GM12891 (cell line): ENCODE measurements at regions not wholly inside any gene's neighbourhood (a gene's known extent, or its start where the extent isn't known, plus 50 kb on each side); places are given as distances from the start of the nearest gene placed in this dataset.

Experiments used
- DNase-seq: peaks from one replicate; pipeline ENCODE4 v3.0.0; 2011; ENCODE audit warnings: low spot score; ENCODE audit not compliant: insufficient read length
- FAIRE-seq: peaks from 2 replicates; lab custom pipeline; 2011; peaks lifted over from hg19 to GRCh38; lab: Jason Lieb, UNC
- PAX5 ChIP-seq: IDR thresholded peaks from 2 replicates; pipeline ENCODE4 v1.6.1; 2011; ENCODE audit warnings: low read length, moderate library complexity, mild to moderate bottlenecking; ENCODE audit not compliant: insufficient read depth, severe bottlenecking
- POLR2A ChIP-seq: IDR thresholded peaks from 2 replicates; pipeline ENCODE4 v1.6.1; 2011; ENCODE audit warnings: low read depth, low read length, control low read depth
- POLR2AphosphoS5 ChIP-seq: IDR thresholded peaks from 2 replicates; pipeline ENCODE4 v1.6.1; 2011; ENCODE audit warnings: low read depth, low read length, control low read depth
- POU2F2 ChIP-seq: IDR thresholded peaks from 2 replicates; pipeline ENCODE4 v1.6.1; 2011; ENCODE audit warnings: low read depth, mild to moderate bottlenecking, control low read depth, low read length, moderate library complexity
- SPI1 ChIP-seq: IDR thresholded peaks from 2 replicates; pipeline ENCODE4 v1.6.1; 2011; ENCODE audit warnings: low read depth, low read length, control low read depth
- TAF1 ChIP-seq: IDR thresholded peaks from 2 replicates; pipeline ENCODE4 v1.6.1; 2011; ENCODE audit warnings: low read depth, low read length, control low read depth

DNA sequence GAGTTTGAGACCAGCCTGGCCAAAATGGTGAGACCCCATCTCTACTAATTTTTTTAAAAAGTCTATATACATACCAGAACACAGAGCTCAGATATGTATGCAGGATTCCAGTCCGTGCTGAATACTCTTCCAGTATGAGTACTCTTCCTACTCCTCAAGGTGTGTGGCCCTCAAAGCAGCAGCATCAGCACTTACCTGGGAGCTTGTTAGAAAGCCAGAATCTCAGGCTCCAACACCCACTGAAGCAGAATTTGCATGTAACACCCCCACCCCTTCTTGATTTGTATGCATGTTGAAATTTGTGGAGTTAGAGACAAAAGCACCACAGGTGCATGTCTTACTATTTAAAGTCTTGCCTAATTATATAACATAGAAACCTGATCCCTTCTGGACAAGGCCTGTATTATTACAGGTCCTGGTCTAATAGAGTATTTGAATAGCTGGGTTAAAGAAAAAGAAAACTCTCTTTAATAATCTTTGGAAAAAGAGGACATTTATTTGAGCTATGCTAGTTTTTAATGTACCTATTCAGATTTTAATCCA is 50.3 kb upstream of the NFE2L2 start:
- no peak for TF ChIP-seq POLR2A
- no peak for TF ChIP-seq TAF1
- no peak for TF ChIP-seq POLR2AphosphoS5
- no peak for TF ChIP-seq PAX5
- peak; percentile 19; the same call in 1 of the 2 replicates for TF ChIP-seq POU2F2
- no peak for TF ChIP-seq SPI1
- DNase-seq (no peak), FAIRE-seq (no peak)

DNA sequence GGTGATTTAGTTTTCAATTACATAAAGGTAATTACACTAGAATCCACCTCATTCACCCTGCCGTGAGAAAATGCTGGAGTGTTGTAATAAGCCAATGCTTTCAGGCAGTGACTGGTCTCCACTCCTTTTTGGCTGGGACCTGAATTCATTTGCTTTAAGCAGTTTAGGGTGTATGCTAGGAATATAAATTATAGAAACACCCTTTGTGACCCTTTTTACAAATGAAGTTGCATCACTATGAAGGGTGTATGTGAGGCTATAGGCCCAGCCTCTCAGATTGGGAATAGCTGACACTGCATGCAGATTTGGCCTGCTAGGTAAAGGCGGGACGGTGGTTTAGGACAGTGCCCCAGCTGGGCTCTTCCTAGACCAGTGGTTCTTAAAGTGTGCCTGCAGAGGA is 50.8 kb upstream of the NFE2L2 start:
- DNase-seq: no peak
- no peak for FAIRE-seq
- TF ChIP-seq SPI1: no peak
- no peak for TF ChIP-seq PAX5
- no peak for TF ChIP-seq POU2F2
- no peak for TF ChIP-seq TAF1
- no peak for TF ChIP-seq POLR2AphosphoS5
- TF ChIP-seq POLR2A: no peak

DNA sequence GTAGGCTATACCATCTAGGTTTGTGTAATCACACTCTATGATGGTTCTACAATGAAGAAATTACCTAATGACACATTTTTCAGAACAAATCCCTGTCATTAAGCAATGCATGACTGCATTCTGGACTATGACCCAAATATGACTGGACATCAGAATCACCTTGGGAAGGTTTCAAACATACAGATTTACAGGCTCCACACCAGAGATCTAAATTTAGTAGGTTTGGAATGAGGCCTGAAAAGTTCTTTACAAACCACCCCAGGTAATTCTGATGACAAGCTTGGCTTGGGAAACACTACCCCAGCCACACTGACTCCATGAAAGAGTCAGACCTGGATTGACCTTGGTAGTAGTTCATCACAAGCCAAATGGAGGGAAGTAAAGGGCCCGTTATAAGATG is 52.2 kb upstream of the NFE2L2 start:
- DNase-seq: no peak
- no peak for FAIRE-seq
- no peak for TF ChIP-seq TAF1
- TF ChIP-seq POU2F2: no peak
- TF ChIP-seq PAX5: no peak
- no peak for TF ChIP-seq POLR2AphosphoS5
- no peak for TF ChIP-seq POLR2A
- TF ChIP-seq SPI1: no peak

DNA sequence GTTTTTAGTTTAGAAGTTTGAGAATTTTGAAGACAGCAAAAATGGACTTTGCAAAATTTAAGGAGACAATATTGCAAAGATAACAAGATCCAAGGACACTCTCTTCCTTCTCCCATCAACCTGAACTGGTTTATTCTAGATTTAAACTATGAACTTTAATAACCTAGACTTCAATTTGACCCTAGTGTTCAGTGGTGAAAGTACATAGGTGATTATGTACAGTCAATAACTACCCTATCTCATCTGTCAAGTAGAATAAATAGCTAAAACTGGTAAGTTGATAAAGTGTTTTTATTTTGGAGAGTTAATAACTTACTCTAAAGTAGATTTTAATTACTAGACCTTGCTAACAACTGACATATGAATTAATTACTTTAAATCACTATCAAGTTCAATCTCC is 52.9 kb upstream of the NFE2L2 start:
- no peak for FAIRE-seq
- TF ChIP-seq TAF1 (no peak), PAX5 (no peak), POLR2A (no peak), POLR2AphosphoS5 (no peak), SPI1 (no peak)
- DNase-seq: no peak

DNA sequence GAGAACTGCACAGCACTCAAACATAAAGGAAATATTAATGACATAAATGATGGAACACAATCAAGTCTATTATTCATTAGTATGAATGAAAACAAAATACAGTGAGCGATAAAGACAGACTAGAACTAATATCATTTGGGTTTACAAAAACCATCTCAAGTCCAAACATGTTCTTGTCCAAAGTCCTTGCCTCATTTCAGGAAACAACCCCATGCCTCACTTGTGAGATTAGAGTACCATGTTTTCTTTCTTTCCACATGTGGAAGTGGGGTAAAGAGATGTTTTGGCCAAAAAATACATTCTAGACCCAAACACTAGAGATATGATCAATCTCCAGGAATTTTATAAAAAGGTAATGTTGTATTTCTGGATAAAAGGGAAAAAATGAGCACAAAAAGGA is 53.3 kb upstream of the NFE2L2 start:
- DNase-seq: no peak
- no peak for TF ChIP-seq POU2F2
- no peak for FAIRE-seq

DNA sequence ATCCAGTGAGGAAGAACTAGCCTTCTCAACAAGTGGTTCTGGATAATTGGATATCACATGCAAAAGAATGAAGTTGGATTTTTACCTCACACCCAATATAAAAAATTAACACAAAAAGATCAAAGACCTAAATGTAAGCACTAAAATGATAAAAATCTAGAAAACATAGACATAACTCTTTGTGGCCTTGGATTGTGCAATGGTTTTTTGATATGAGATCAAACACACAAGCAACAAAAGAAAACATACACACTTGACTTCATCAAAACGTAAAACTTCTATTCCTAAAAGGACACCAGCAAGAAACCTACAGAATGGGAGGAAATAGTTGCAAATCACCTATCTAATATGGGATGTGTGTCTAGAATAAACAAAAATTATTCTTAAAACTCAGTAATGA is 54.1 kb upstream of the NFE2L2 start:
- FAIRE-seq (no peak), DNase-seq (no peak)
- TF ChIP-seq SPI1 (no peak), PAX5 (no peak)

DNA sequence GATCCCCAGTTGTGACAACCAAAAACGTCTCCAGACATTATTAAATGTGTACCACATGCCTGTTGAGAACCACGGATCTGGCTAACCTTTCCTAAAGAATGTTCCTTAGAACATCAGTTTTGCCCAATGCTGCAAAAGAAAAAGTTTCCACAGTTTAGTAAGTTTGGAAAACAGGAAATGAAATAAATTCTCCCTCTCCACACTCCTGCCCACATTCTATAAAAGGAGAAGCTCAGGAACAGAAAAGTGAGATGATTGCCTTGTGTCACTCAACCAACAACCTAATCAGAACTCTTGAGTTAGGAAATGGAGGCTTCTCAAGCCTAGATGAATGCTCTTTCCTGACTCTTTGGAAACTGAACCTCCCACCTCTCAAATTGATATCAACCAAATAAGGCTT is 56.1 kb upstream of the NFE2L2 start:
- TF ChIP-seq POLR2A: no peak
- DNase-seq (no peak), FAIRE-seq (no peak)

DNA sequence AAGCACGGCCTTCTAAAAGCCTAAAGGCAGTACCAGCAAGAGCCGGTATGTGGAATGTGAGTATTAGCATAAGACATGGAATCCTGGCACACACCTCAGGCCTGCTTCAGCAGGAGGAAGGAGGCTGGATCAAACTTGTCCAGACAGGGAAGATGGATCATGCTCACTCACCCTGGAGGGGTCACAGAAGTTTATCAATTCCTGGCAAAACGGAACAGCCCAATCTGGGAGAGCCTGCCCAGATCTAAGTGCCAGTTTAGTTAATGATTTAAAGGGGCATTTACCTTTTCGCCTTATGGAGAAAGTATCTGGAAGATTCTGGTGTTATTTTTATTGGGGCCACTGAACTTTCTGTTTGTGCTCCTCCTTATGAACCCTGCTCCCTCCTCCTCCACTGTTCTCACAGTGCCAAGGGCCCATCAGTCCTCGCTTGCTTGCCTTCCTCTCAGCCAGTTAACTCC is 58.3 kb upstream of the NFE2L2 start:
- no peak for FAIRE-seq
- DNase-seq: no peak
- TF ChIP-seq PAX5 (no peak), POLR2A (no peak), POU2F2 (no peak)

DNA sequence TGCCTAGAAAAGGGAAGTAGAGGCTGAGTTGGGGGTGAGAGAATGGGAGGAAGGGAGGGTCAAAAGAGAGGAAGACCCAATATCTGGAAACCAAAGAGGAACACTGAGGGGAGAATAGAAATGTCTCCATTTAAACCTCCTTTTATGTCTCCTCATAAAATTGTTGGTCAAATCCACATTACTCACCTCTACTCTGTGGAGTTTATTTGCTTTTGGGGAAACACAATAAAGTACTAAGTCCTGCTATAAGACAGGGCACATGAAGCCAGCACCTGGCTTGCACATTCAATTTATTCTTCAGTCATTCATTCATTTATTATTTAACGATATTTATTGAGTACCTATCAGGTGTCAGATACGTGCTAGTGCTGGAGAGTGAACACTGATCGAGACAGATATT is 60.3 kb upstream of the NFE2L2 start:
- TF ChIP-seq POU2F2 (no peak), POLR2AphosphoS5 (no peak), PAX5 (no peak), TAF1 (no peak), SPI1 (no peak), POLR2A (no peak)
- DNase-seq: no peak
- FAIRE-seq: no peak

DNA sequence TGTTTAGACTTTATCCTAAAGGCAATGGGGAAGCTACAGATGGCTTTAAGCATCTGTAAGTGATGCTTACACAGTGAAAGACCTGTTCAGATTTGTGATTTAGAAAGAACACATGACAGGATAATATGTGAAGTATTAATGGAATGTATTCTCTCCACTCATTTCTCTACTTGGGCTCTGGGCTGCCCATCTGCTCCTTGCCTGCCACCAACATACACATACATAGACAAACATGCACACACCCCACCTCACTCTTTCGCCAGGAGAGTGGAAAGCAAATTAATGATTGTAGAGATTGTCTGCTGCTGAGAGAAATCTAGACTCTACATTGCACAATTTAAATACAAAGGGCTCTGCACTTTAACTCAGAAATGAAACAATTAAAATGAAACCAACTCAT is 61.0 kb upstream of the NFE2L2 start:
- no peak for FAIRE-seq

DNA sequence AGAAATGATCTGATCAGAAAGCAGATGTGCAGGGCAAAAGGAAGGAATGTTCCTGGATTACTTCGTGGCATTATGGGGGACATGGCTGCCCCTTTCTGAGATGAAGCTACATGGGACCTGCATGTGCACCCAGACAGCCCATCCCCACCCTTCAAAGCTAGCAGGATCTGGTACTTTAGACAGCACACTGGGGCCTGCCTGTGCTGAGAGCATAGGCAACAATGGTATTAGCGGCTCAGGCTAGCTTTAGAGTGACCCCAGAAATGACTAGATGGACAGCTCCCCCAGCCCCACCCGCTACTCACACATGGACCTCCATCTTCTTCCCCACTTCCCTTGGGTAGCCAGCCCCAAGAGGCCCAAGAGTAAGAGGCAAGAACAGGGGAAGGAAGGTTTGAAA is 61.5 kb upstream of the NFE2L2 start:
- TF ChIP-seq TAF1 (no peak), POU2F2 (no peak), SPI1 (no peak), PAX5 (no peak), POLR2A (no peak), POLR2AphosphoS5 (no peak)
- FAIRE-seq (no peak), DNase-seq (no peak)

More for the DNA sequence above, 61.0 kb upstream of the NFE2L2 start:
- DNase-seq: no peak
- TF ChIP-seq POLR2A: no peak
- no peak for TF ChIP-seq PAX5
- no peak for TF ChIP-seq POU2F2
- TF ChIP-seq SPI1: no peak
- no peak for TF ChIP-seq POLR2AphosphoS5
